Activated CD4-positive, alpha-beta T cell treated with anti-CD3 and anti-CD28 coated beads for 4 hours (primary cell): ENCODE measurements at regions not wholly inside any gene's neighbourhood (a gene's known extent, or its start where the extent isn't known, plus 50 kb on each side); places are given as distances from the start of the nearest gene placed in this dataset.

Experiments
- DNase-seq, 2 donors: peaks; one replicate each; pipeline ENCODE4 v3.0.0-alpha.2; 2020

DNA sequence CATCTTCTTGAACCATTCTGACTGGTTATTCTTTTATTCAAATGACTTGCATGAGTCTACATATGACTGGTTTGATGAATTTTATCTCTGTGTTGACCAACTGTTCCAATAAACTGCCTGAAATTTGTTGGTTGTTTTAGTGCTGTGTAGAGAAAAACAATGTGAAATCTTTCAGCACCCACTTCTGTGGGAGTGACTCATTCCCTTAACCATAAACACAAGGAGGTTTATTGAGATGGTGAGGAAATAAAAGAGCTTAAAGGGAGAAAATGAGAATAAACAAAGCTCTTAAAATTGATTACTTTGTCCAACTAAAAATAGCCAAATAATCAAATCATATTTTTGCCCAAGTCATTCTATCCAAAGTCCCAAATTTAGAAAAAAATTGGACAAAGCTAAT, 341.1 kb downstream of the TGFB2 start:
- no peak for DNase-seq

DNA sequence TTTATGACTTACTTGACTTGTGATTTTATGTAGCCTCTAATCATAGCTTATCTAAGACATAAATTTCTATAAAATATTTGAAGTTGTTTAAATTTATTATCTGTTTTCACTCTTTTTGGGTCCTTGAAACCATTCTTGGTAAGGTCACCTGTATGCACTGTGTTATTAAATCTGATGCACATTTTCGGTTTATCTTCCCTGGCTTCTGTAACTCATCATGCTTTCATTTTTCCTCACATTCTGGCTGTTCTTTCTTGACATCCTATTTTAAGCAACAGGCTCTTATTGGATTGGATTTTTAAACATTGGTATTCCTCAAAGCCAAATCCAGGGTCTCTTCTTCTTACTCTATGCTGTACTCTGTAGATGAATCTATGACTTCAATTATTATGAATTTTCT, 341.6 kb downstream of the TGFB2 start:
- no peak for DNase-seq

GRCh38 chr1:218692808-218693207, 347.7 kb downstream of the TGFB2 start:
- no peak for DNase-seq

DNA sequence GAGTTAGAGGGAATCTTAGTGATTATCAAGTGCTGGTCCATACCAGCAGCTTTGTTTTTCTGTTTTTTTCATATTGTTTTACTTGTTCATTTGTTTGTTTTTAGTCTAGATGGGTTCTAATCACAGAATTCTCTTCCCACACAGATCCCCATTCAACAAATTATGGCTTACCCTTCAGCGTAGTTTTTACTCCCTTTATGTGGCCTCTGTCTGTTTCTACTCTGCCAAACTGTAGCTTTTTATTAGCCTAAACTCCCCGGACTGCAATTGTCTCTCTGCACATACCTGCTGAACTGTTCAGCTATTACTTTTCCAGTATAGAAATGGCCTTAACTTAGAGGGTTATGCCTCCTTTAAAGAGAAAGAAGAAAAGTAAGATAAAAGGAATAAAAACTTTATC, 348.5 kb downstream of the TGFB2 start:
- DNase-seq, result no peak

DNA sequence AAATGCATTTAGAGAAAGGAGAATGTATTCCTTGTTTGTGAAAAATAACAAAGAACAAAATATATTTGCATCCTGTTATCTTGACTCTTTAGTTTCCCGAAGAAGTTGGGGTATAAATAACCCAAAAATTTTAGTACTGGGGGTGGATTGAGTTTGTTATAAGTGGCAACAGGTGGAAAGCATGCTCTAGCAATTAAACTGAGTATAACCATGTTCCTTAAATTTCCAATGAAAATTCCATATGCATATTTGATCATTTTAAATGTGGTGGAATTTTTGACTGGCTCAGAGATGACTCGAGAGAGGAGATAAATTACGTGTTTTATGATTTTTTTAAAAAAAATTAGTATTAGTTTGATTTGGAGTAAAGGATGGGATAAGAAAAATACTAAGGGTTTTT, 348.9 kb downstream of the TGFB2 start:
- DNase-seq, result no peak

DNA sequence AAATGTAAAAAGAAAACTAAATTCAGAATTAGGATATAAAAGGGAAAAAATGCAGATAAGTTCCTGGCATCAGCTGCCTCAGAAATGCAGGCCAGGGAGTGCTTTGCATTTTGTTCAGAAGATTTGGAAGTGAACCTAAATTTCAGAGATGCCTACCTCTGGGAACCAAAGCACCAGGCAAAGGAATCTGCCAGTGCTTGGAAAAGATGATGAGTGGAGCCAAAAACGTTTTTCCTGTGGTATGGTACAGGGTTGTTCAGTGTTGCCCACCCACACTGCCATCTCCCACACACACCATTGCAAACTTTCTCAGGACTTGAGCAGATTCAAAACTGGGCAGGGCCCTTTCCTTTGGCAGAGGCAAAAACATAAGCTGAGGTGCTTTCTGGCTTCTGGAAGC, 349.5 kb downstream of the TGFB2 start:
- DNase-seq, result no peak

GRCh38 chr1:218695525-218695924, 350.4 kb downstream of the TGFB2 start:
- DNase-seq, result no peak

DNA sequence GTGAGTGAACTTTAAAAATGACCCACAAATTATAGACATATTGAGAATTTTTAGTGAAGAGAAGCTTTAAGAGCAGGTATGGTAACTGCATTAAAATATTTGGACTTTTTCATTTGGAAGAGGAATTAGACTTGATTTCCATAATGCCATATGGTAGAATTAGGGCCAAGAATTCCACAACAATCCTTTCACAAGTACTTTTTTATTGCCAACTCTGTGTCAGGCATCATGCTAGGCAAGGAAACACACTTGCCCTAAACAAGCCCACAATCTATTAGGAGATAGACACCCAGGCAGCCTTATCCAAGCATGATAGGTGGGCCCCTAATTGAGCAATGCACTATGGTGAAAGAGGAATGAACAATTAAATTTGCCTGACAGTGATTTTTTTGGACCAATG, 353.0 kb downstream of the TGFB2 start:
- DNase-seq, result no peak

DNA sequence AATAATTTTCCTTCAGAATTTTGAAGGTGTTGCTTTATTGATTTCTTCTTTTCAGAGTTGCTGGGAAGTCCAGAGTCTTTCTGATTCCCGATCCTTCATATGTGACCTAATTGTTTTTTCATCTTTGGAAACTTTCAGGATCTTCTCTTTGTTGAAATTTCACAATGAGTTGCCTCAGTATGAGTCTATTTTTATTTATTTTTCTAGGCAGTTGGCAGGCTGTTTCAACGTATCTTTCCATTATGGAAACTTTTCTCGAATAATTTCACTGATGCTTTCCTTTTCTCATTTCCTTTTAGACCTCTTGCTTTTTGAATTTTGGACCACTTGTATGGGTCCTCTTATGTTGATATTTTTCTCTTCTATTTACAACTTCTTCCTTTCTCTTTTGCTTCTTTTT, 354.3 kb downstream of the TGFB2 start:
- DNase-seq, result no peak

- no peak for DNase-seq
Measured at GRCh38 chr1:218699865-218700264, 354.7 kb downstream of the TGFB2 start.

- DNase-seq, result no peak
Measured at GRCh38 chr1:218700666-218701065, 355.5 kb downstream of the TGFB2 start.

- no peak for DNase-seq
Measured at GRCh38 chr1:218701131-218701530, 356.0 kb downstream of the TGFB2 start.

DNA sequence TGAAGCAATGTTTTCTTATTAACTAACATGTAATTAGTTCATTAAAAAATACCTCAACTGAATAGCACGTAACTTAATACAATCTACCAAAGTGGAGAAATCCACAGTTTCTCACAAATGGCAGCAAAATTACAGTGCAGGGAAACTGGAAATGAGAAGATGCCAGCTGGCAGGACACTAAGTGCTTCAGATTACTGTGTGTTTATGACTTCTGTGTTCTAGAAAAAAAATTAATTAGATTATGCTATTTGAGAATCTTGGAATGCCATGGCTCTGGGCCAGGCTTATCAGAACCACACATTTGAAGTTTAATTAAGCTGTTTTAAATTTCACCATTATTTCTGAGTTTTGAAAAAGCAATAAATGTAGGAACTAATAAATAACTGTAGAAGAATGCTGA, 357.6 kb downstream of the TGFB2 start:
- no peak for DNase-seq

DNA sequence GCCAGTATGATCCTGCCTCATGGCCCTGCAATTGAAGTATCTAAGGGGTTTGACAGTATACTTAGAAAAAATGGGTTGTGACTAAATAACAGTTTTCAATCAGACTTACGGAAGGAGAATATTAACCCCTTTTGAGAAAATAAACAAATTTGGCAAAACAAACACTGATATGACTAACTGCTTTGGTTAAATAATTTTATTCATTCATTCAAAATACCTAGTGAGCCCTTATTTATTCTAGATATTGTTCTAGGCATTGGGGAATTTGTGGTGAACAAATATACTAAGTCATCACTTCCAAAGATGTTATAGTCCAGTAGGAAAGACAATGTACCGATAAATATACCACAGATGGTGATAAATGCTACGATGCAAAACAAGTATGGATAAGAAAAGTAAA, 358.7 kb downstream of the TGFB2 start:
- DNase-seq, result no peak

- no peak for DNase-seq
Measured at GRCh38 chr1:218705391-218705790, 360.3 kb downstream of the TGFB2 start.

GRCh38 chr1:218705911-218706893, 361.1 kb downstream of the TGFB2 start:
- DNase-seq, result no peak

GRCh38 chr1:218711001-218711400, 365.9 kb downstream of the TGFB2 start:
- no peak for DNase-seq

GRCh38 chr1:218711884-218712674, 366.9 kb downstream of the TGFB2 start:
- DNase-seq, result no peak

DNA sequence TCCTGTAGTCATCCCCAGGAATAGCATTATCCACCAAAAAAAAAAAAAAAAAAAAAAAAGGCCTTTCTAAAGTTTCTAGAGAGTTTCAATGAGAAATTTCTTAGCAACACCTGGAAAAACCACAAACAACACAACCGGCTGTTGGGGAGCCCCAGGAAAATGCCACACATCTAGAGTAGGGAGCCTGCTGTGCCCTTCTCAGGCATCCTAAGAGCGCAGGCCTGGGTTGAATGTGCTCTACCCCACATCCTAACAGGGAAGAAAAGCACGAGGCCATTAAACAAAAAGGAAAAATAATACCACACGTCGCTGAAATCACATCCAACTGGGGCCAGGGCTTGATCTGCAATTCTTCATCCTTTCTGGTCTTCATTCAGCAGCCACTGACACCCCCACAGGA, 367.5 kb downstream of the TGFB2 start:
- no peak for DNase-seq

GRCh38 chr1:218715961-218716669, 371.0 kb downstream of the TGFB2 start:
- DNase-seq, result no peak

- DNase-seq, result no peak
Measured at GRCh38 chr1:218717575-218717974, 372.4 kb downstream of the TGFB2 start.

- DNase-seq, result no peak
Measured at GRCh38 chr1:218718206-218718605, 373.1 kb downstream of the TGFB2 start.

DNA sequence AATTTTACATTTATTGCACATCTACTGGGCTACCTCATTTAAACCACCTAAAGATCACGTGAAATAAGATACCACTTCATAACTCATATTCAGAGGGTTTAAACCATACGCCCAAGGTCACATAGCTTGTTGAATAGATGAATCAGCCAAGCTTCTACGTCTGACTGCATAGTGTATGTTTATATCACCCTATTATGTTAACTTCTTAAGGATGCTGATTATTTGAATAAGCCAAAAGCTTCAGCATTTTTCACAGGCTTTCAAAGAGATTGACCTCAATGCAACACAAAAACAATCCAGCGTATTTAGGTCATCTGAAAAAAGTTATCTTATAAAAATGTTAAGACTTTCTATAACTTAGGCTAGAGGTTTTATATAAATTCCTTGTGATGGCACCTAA, 373.8 kb downstream of the TGFB2 start:
- no peak for DNase-seq
